HepG2 (cell line): ENCODE measurements at regions not wholly inside any gene's neighbourhood (a gene's known extent, or its start where the extent isn't known, plus 50 kb on each side); places are given as distances from the start of the nearest gene placed in this dataset.

ENCODE experiments used
- ATF1 ChIP-seq: IDR thresholded peaks from 2 replicates; pipeline ENCODE4 v1.6.1; 2016; ENCODE audit warnings: mild to moderate bottlenecking, control low read depth
- BCL6 ChIP-seq: IDR thresholded peaks from 2 replicates; pipeline ENCODE4 v1.6.1; 2016; ENCODE audit warnings: missing genetic modification reagents, missing compliant biosample characterization
- CREB1 ChIP-seq, 2 experiments: fragments of 450-650 bp in 1 of 2; IDR thresholded peaks; 2 replicates each; pipeline ENCODE4 v1.6.1; 2016 to 2017; ENCODE audit warnings: control low read depth in 1 of 2, mild to moderate bottlenecking in 1 of 2, missing compliant biosample characterization in 1 of 2, missing genetic modification characterization in 1 of 2
- EP300 ChIP-seq, 3 experiments: sonication (generic) in 1 of 3; formaldehyde crosslinking in 1 of 3; IDR thresholded peaks; 2 replicates each; pipeline versions ENCODE4 v1.5.1 to v1.6.1; 2011 to 2020; ENCODE audit warnings: low read depth in 2 of 3, low read length in 2 of 3, borderline replicate concordance in 1 of 3, improper control_type of control experiment in 1 of 3, mild to moderate bottlenecking in 1 of 3, missing genetic modification reagents in 1 of 3, moderate library complexity in 1 of 3
- ERF ChIP-seq: IDR thresholded peaks from 2 replicates; pipeline ENCODE4 v1.6.1; 2018; ENCODE audit warnings: missing biosample characterization, missing genetic modification reagents
- FOXJ3 ChIP-seq: sonication (generic); formaldehyde crosslinking; IDR thresholded peaks from 2 replicates; pipeline ENCODE4 v1.4.0; 2020; ENCODE audit warnings: missing genetic modification reagents, mild to moderate bottlenecking, borderline replicate concordance
- HIVEP1 ChIP-seq: sonication (generic); formaldehyde crosslinking; IDR thresholded peaks from 2 replicates; pipeline ENCODE4 v1.4.0; 2020; ENCODE audit warnings: mild to moderate bottlenecking, missing genetic modification reagents
- HNF4A ChIP-seq: sonication (generic); formaldehyde crosslinking; IDR thresholded peaks from 2 replicates; pipeline ENCODE4 v1.4.0; 2020; ENCODE audit warnings: missing genetic modification reagents
- HOXA5 ChIP-seq: sonication (generic); formaldehyde crosslinking; IDR thresholded peaks from 2 replicates; pipeline ENCODE4 v1.4.0; 2020; ENCODE audit warnings: missing genetic modification reagents
- MXI1 ChIP-seq: IDR thresholded peaks from 3 replicates; pipeline ENCODE4 v1.6.1; 2012; ENCODE audit warnings: low read depth, low read length, inconsistent platforms, borderline replicate concordance
- NAIF1 ChIP-seq: sonication (generic); formaldehyde crosslinking; IDR thresholded peaks from 2 replicates; pipeline ENCODE4 v1.5.0; 2020; ENCODE audit warnings: mild to moderate bottlenecking, missing genetic modification reagents, borderline replicate concordance
- NR2F2 ChIP-seq: IDR thresholded peaks from 2 replicates; pipeline ENCODE4 v1.6.1; 2012; ENCODE audit warnings: low read depth, inconsistent platforms, borderline replicate concordance
- NR2F6 ChIP-seq, 2 experiments: IDR thresholded peaks; 2 replicates each; pipeline ENCODE4 v1.6.1; 2016; ENCODE audit warnings: antibody characterized with exemption in 1 of 2, mild to moderate bottlenecking in 1 of 2
- PITX1 ChIP-seq: sonication (generic); formaldehyde crosslinking; IDR thresholded peaks from 2 replicates; pipeline ENCODE4 v1.5.1; 2020; ENCODE audit warnings: mild to moderate bottlenecking, missing genetic modification reagents
- PRMT3 ChIP-seq: sonication (generic); formaldehyde crosslinking; IDR thresholded peaks from 2 replicates; pipeline ENCODE4 v1.8.1; 2022; ENCODE audit warnings: low read depth, mild to moderate bottlenecking, moderate library complexity, missing genetic modification reagents, borderline replicate concordance
- RBFOX2 ChIP-seq: fragments of 200-400 bp; formaldehyde crosslinking; IDR thresholded peaks from 2 replicates; pipeline ENCODE4 v1.6.1; 2017; ENCODE audit warnings: low read depth, mild to moderate bottlenecking, low read length
- RFX5 ChIP-seq: IDR thresholded peaks from 2 replicates; pipeline ENCODE4 v1.6.1; 2011; ENCODE audit warnings: low read depth, low read length, improper control_type of control experiment
- RXRB ChIP-seq: IDR thresholded peaks from 2 replicates; pipeline ENCODE4 v1.6.1; 2016; ENCODE audit warnings: borderline replicate concordance, missing genetic modification reagents, missing compliant biosample characterization
- SALL2 ChIP-seq: sonication (generic); formaldehyde crosslinking; IDR thresholded peaks from 2 replicates; pipeline ENCODE4 v1.8.1; 2023; ENCODE audit warnings: mild to moderate bottlenecking, missing genetic modification reagents, inconsistent platforms
- SP2 ChIP-seq: sonication (generic); formaldehyde crosslinking; IDR thresholded peaks from 2 replicates; pipeline ENCODE4 v1.5.1; 2020; ENCODE audit warnings: mild to moderate bottlenecking, missing genetic modification reagents
- THAP11 ChIP-seq: IDR thresholded peaks from 2 replicates; pipeline ENCODE4 v1.6.1; 2016; ENCODE audit warnings: missing biosample characterization, missing genetic modification reagents
- ZEB1 ChIP-seq: IDR thresholded peaks from 2 replicates; pipeline ENCODE4 v1.6.1; 2012; ENCODE audit warnings: mild to moderate bottlenecking, low read depth, inconsistent platforms; ENCODE audit not compliant: insufficient replicate concordance
- ZMYM3 ChIP-seq: sonication (generic); formaldehyde crosslinking; IDR thresholded peaks from 2 replicates; pipeline ENCODE4 v1.5.1; 2020; ENCODE audit warnings: mild to moderate bottlenecking, missing genetic modification reagents
- ZMYM4 ChIP-seq: sonication (generic); formaldehyde crosslinking; IDR thresholded peaks from 2 replicates; pipeline ENCODE4 v1.8.1; 2023; ENCODE audit warnings: mild to moderate bottlenecking, missing genetic modification reagents
- ZNF121 ChIP-seq: sonication (generic); formaldehyde crosslinking; IDR thresholded peaks from 2 replicates; pipeline ENCODE4 v1.5.0; 2020; ENCODE audit warnings: mild to moderate bottlenecking, missing genetic modification reagents
- ZNF124 ChIP-seq: sonication (generic); formaldehyde crosslinking; IDR thresholded peaks from 2 replicates; pipeline ENCODE4 v1.4.0; 2020; ENCODE audit warnings: missing genetic modification reagents
- ZNF143 ChIP-seq: sonication (generic); formaldehyde crosslinking; IDR thresholded peaks from 2 replicates; pipeline ENCODE4 v1.4.0; 2020; ENCODE audit warnings: missing genetic modification reagents
- ZNF644 ChIP-seq: IDR thresholded peaks from 2 replicates; pipeline ENCODE4 v1.6.1; 2016; ENCODE audit warnings: low read depth
- TF ChIP-seq, protein P1 (sequence below): sonication (generic); formaldehyde crosslinking; IDR thresholded peaks from 2 replicates; pipeline ENCODE4 v1.8.0; 2022; ENCODE audit warnings: mild to moderate bottlenecking, missing genetic modification reagents; ENCODE audit not compliant: insufficient replicate concordance
- TF ChIP-seq, protein P2 (sequence below): sonication (generic); formaldehyde crosslinking; IDR thresholded peaks from 2 replicates; pipeline ENCODE4 v1.5.0; 2020; ENCODE audit warnings: mild to moderate bottlenecking, missing genetic modification reagents

DNA sequence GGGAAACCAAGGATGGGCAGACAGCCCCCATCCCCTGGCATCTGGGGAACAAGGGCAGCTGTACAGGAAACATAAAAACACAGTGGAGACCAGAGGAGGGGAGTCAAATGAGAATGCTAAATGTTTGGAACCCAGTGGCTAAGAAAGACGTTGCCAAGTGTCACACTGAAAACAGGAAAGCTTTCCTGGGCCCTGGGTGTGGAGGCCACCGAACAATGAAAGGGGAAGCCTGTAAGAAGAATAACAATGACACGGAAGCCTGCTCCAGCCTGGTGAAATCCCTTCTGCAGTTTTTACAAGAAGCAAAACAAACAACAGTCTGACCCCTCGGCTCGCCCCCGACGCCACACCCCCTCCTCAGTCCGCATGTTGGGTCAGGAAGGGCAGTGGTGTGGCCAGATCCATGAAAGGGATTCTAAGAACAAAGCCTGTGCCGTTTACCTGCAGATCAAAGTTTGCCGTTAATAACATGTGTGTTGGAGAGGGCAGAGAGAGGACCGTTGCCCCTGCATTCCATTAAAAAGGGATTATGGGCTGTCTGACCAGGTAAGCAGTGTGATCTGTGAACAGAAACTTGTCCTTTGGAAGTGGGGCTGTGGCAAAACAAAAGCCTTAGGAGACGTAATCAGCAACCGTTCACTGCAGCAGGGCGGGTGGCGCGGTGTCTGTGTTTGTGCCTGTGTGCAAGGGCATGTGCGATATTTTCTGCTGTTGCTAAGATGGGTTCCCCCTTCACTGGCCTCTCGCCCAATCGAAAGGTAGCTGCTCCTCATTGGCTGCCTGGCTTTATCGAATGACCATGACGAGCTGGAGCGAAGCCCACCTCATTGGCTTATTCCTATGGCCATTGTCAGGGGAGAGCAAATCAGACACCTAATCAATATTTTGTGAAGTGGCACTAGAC is 113.7 kb upstream of the BLID start (continued):
- TF ChIP-seq ATF1 (CRISPR knock-in tag) (no peak), RXRB (CRISPR knock-in tag) (0 out of 2 replicates have a peak, but pooled peaks have one; percentile 41), HNF4A (CRISPR knock-in tag) (peak; percentile 59), EP300 (IDR thresholded peaks at IDR 0.05; ENCODE audit: low read depth in 2 of 2, low read length in 2 of 2) (peak in 1 of 2 experiments; percentile 41; a peak in 1 of 4 replicates), EP300 (CRISPR knock-in tag; IDR thresholded peaks at IDR 0.05; ENCODE audit: borderline replicate concordance) (no peak), NAIF1 (CRISPR knock-in tag) (no peak), RBFOX2 (no peak), ZMYM3 (CRISPR knock-in tag) (peak; percentile 59; the same call in 1 of the 2 replicates), ERF (CRISPR knock-in tag) (no peak), ZNF143 (CRISPR knock-in tag) (no peak), ZEB1 (peak; percentile 60), NR2F6 (IDR thresholded peaks at IDR 0.05) (peak; percentile 63), NR2F6 (CRISPR knock-in tag; IDR thresholded peaks at IDR 0.05) (peak; percentile 63; the same call in 1 of the 2 replicates), SALL2 (CRISPR knock-in tag) (no peak), CREB1 (IDR thresholded peaks at IDR 0.05) (no peak), CREB1 (CRISPR knock-in tag; IDR thresholded peaks at IDR 0.05) (peak; percentile 30; the same call in 1 of the 2 replicates), PRMT3 (CRISPR knock-in tag) (no peak), PITX1 (peak; percentile 58), FOXJ3 (CRISPR knock-in tag) (no peak), RFX5 (no peak), ZNF644 (CRISPR knock-in tag) (no peak), BCL6 (CRISPR knock-in tag) (peak; percentile 70), MXI1 (no peak), ZNF124 (no peak), SP2 (no peak), THAP11 (CRISPR knock-in tag) (0 out of 2 replicates have a peak, but pooled peaks have one; percentile 13), ZMYM4 (CRISPR knock-in tag) (0 out of 2 replicates have a peak, but pooled peaks have one; percentile 24), NR2F2 (peak; percentile 82), HIVEP1 (no peak), ZNF121 (CRISPR knock-in tag) (no peak), HOXA5 (CRISPR knock-in tag) (no peak)
- TF ChIP-seq, protein P1, sequence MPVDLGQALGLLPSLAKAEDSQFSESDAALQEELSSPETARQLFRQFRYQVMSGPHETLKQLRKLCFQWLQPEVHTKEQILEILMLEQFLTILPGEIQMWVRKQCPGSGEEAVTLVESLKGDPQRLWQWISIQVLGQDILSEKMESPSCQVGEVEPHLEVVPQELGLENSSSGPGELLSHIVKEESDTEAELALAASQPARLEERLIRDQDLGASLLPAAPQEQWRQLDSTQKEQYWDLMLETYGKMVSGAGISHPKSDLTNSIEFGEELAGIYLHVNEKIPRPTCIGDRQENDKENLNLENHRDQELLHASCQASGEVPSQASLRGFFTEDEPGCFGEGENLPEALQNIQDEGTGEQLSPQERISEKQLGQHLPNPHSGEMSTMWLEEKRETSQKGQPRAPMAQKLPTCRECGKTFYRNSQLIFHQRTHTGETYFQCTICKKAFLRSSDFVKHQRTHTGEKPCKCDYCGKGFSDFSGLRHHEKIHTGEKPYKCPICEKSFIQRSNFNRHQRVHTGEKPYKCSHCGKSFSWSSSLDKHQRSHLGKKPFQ (CRISPR knock-in tag) = no peak
- TF ChIP-seq, protein P2, sequence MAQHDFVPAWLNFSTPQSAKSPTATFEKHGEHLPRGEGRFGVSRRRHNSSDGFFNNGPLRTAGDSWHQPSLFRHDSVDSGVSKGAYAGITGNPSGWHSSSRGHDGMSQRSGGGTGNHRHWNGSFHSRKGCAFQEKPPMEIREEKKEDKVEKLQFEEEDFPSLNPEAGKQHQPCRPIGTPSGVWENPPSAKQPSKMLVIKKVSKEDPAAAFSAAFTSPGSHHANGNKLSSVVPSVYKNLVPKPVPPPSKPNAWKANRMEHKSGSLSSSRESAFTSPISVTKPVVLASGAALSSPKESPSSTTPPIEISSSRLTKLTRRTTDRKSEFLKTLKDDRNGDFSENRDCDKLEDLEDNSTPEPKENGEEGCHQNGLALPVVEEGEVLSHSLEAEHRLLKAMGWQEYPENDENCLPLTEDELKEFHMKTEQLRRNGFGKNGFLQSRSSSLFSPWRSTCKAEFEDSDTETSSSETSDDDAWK = no peak
